KG1 (cell line): ENCODE measurements at regions not wholly inside any gene's neighbourhood (a gene's known extent, or its start where the extent isn't known, plus 50 kb on each side); places are given as distances from the start of the nearest gene placed in this dataset.

ENCODE experiments used
- DNase-seq: peaks from one replicate; lab custom pipeline; 2025; lab: John Stamatoyannopoulos, UW

DNA sequence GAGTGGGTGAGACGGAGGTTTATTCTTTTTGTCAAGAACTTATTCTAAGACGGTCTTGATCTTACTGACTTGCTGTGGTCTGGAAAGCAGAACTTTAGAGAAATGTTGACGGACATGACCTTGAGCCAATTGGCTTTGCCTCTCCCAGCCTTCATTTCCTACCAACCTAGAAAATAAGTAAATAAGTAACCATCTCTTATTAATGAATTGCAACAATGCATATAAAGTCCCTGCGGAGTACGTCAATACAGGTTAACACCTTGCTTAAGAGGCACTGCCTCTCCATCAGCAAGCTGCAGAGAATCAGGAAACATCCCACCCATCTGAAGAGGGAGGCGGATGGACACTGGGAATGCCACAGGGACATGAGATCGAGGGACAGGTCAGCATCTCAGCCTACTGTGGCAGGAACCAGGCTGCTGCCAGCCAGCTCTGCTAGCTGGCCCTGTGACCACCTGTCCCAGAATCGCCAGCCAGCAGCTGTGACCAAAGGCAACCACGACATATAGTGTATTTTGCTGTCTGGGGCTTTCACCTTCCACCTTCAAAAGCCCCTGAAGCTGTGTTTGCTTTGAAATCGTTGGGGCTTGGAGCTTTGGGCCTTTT is 208.3 kb downstream of the BCL11B start:
- no peak for DNase-seq

DNA sequence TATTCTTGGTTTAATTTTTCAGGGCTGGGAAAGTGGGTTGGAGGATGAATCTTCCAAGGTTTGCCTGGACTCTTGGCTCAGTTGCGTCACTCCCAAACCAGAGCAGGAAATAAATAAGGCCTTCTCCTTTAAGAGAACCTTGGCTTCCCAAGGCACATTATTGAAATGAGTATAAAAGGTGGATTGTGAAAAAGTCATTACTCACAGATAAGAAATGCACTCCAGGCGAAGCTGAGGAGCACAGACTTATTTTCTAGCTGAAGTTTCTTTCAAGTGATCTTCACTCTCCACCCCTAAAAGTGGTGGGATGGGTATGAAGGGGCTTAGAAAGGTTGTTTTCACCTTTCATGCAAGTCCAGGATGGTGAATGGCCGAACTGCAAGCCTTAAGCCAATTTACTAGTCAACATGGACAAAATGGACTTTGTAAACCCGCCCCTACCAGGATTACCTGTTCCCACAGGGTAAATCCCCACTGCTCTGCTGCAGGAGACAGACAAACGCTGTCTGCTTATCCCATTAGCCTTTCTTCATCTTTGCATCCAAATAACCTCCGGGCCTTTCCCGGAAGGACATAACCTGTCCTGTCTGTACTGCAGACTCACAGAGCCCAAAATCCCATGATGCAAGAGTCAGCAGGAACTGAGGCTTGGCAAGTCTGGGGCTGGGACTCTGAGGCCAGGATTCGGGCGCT is 207.6 kb downstream of the BCL11B start:
- no peak for DNase-seq

- DNase-seq = no peak
These were observed 206.4 kb downstream of the BCL11B start for GRCh38 chr14:99065551-99065950.

GRCh38 chr14:99066378-99066777 is 205.6 kb downstream of the BCL11B start:
- no peak for DNase-seq

GRCh38 chr14:99067141-99067920 is 204.7 kb downstream of the BCL11B start:
- DNase-seq = no peak

GRCh38 chr14:99067927-99068326 is 204.1 kb downstream of the BCL11B start:
- no peak for DNase-seq

DNA sequence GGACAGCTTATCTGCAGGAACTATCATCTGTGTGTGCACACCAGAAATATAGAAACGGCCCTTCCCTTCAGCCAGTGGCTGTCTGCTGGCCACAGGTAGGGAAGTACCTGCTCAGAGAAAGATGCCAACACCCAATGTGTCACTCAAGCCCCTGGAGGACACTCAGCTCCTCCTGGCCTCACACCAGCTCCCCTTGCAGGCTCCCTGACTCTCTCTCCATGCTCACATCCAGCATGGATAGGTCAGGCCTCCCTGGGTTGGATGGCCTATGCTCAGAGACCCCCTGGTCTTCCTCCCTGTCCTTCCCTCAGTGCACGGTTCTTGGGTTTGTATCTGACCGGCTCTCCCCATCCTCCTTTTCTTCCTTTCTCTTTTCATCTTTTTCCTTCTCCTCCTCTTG is 202.1 kb downstream of the BCL11B start:
- no peak for DNase-seq

GRCh38 chr14:99072433-99072832 is 199.6 kb downstream of the BCL11B start:
- no peak for DNase-seq

GRCh38 chr14:99072956-99073355 is 199.0 kb downstream of the BCL11B start:
- no peak for DNase-seq

- DNase-seq = no peak
These were observed 198.6 kb downstream of the BCL11B start for GRCh38 chr14:99073431-99073830.

GRCh38 chr14:99075061-99075460 is 196.9 kb downstream of the BCL11B start:
- peak; percentile 24 for DNase-seq

GRCh38 chr14:99075771-99076375 is 196.1 kb downstream of the BCL11B start:
- DNase-seq = no peak

DNA sequence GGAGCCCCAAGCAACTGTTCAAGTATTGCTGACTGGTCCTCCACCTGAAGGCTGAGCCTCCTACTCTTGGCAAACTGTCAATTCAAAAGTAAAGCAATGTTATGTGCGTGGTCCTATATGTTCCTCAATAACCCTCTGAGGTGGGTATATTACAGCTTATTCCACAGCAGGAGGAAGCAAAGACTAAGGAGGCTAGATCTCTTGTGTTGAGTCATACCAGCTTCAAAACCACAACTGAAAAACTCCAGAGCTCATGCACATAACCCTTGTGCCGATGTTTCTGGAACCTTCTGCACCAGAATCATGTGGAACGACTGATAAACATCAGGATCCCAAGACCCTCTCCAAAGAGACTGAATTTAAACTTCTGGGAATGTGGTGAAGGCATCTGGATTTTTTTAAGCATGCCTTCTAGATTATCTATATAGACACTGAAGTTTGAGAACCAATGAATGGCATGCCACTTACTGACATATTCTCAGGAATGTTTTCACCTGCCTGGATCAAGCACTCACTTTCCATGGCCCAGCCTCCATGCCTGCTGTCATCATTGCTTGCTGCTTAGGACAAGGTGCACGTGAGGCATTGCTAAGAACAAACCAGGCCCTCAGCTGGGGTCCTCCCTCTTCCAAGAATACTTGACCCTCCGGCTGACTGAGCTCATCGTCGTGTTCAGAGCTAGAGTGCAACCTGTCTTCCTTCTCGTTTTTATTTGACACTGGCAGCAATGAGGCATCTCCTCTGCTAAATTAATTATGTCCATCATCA is 194.7 kb downstream of the BCL11B start:
- no peak for DNase-seq

GRCh38 chr14:99077844-99078236 is 194.2 kb downstream of the BCL11B start:
- DNase-seq = no peak

- no peak for DNase-seq
These were observed 193.6 kb downstream of the BCL11B start for GRCh38 chr14:99078426-99078825.

GRCh38 chr14:99079061-99079727 is 192.8 kb downstream of the BCL11B start:
- no peak for DNase-seq

DNA sequence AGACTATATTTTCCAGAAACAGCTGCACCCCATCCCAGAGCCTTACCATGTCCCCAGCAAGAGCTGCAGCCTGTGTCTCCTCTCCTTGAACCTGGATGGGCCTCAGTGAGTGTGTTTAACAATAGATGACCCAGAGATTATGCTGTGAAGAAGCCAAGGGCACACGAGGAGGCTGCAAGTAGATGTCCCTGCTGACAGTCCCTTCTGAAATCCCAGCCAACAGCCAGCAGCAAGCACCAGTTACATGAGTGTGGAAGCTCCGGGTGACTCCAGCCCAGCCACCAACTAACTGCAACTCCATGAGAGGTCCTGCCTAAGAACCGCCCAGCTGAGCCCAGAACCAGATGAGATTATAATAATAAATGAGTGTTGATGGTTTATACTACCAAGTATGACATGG is 191.7 kb downstream of the BCL11B start:
- DNase-seq = no peak

- no peak for DNase-seq
These were observed 190.7 kb downstream of the BCL11B start for GRCh38 chr14:99081156-99081765.

GRCh38 chr14:99081880-99082279 is 190.1 kb downstream of the BCL11B start:
- no peak for DNase-seq

- DNase-seq = no peak
These were observed 178.2 kb downstream of the BCL11B start for GRCh38 chr14:99093532-99094517.
